Upper lobe of left lung (tissue), 4 donors: ENCODE measurements at regions not wholly inside any gene's neighbourhood (a gene's known extent, or its start where the extent isn't known, plus 50 kb on each side); places are given as distances from the start of the nearest gene placed in this dataset.

Source experiments
- POLR2A ChIP-seq, 4 donors: fragments of 450-650 bp; IDR thresholded peaks; one replicate each; pipeline ENCODE4 v1.5.1; 2016 to 2017; ENCODE audit warnings: antibody characterized with exemption in 4 of 4, mild to moderate bottlenecking in 2 of 4
- POLR2AphosphoS5 ChIP-seq, 2 donors: sonication (generic); formaldehyde crosslinking; IDR thresholded peaks; one replicate each; pipeline ENCODE4 v1.5.1; 2017; ENCODE audit warnings: antibody characterized with exemption in 2 of 2
- TF ChIP-seq, protein P1 (sequence below), 6 experiments: fragments of 450-650 bp in 4 of 6; fragments of 200-600 bp in 2 of 6; sonication (generic) in 2 of 6; IDR thresholded peaks; one replicate each; pipeline ENCODE4 v1.5.1; 2016 to 2019; ENCODE audit warnings: antibody characterized with exemption in 6 of 6

DNA sequence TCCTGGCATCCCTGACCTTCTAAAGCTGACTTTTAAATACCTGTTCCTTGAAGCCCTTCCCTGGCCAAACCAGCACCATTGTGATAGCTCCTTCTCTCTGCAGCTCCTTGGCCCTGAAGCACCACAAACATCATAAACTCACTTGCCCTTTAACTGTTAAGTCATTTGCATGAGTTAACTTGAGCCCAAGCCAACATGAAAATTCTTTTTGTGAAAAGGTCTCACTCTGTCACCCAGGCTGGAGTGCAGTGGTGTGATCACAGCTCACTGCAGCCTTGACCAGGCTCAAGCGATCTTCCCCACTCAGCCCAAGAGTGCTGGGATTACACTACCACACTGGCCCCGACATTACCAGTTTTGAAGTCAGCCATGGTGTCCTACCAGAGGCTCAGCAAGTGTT, 87.8 kb downstream of the ZIC5 start:
- TF ChIP-seq, protein P1, sequence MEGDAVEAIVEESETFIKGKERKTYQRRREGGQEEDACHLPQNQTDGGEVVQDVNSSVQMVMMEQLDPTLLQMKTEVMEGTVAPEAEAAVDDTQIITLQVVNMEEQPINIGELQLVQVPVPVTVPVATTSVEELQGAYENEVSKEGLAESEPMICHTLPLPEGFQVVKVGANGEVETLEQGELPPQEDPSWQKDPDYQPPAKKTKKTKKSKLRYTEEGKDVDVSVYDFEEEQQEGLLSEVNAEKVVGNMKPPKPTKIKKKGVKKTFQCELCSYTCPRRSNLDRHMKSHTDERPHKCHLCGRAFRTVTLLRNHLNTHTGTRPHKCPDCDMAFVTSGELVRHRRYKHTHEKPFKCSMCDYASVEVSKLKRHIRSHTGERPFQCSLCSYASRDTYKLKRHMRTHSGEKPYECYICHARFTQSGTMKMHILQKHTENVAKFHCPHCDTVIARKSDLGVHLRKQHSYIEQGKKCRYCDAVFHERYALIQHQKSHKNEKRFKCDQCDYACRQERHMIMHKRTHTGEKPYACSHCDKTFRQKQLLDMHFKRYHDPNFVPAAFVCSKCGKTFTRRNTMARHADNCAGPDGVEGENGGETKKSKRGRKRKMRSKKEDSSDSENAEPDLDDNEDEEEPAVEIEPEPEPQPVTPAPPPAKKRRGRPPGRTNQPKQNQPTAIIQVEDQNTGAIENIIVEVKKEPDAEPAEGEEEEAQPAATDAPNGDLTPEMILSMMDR (IDR thresholded peaks at IDR 0.05) = no peak
- TF ChIP-seq POLR2A (IDR thresholded peaks at IDR 0.05) (no peak), POLR2AphosphoS5 (IDR thresholded peaks at IDR 0.05) (no peak)
